Choroid plexus epithelial cell (primary cell): ENCODE measurements at regions not wholly inside any gene's neighbourhood (a gene's known extent, or its start where the extent isn't known, plus 50 kb on each side); places are given as distances from the start of the nearest gene placed in this dataset.

ENCODE experiments used
- DNase-seq: peaks from one replicate; pipeline ENCODE4 v3.0.0-alpha.2; 2010; ENCODE audit warnings: low read depth
- H3K4me3 ChIP-seq: 2 replicates; pipeline ENCODE4 v1.5.1; 2011; ENCODE audit warnings: low read depth, mild to moderate bottlenecking, control low read depth, low read length, moderate library complexity
- CTCF ChIP-seq: conservative IDR thresholded peaks from 2 replicates; pipeline ENCODE4 v1.5.1; 2011; ENCODE audit warnings: low read depth, mild to moderate bottlenecking, control low read depth, inconsistent platforms, low read length, moderate library complexity

GRCh38 chr2:120817956-120818325 lies 82.3 kb downstream of the GLI2 start:
- H3K4me3 ChIP-seq = no peak overlapping the region
- TF ChIP-seq CTCF = no peak
- no peak for DNase-seq

- DNase-seq = peak; percentile 79
- no peak overlapping the region for H3K4me3 ChIP-seq
- TF ChIP-seq CTCF = no peak
These were observed 82.8 kb downstream of the GLI2 start for GRCh38 chr2:120818441-120818920.

GRCh38 chr2:120819720-120820210 lies 84.1 kb downstream of the GLI2 start:
- no peak for TF ChIP-seq CTCF
- H3K4me3 ChIP-seq = no peak overlapping the region
- no peak for DNase-seq

- TF ChIP-seq CTCF = no peak
- peak; percentile 61 for DNase-seq
These were observed 84.7 kb downstream of the GLI2 start for GRCh38 chr2:120820263-120820952.

DNA sequence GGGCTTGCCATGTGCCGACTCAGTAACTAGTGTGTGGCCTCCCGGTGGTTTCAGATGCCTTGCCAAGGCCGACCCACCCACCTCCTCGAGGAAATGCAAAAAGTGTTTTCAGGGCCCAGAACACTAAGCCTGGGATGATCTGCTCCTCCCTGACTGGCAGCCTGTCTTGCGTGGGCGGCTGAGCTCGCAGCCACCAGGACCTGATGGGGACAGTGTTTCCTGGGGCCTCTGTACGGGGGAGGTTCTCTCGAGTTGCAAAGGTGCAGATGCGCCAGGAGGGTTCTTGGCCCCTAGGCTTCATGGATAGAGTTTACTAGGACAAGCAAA lies 85.2 kb downstream of the GLI2 start:
- DNase-seq = peak; percentile 58
- H3K4me3 ChIP-seq = no peak overlapping the region
- no peak for TF ChIP-seq CTCF

More at GRCh38 chr2:120820263-120820952, 84.7 kb downstream of the GLI2 start:
- H3K4me3 ChIP-seq = peak overlapping the region; percentile 35

DNA sequence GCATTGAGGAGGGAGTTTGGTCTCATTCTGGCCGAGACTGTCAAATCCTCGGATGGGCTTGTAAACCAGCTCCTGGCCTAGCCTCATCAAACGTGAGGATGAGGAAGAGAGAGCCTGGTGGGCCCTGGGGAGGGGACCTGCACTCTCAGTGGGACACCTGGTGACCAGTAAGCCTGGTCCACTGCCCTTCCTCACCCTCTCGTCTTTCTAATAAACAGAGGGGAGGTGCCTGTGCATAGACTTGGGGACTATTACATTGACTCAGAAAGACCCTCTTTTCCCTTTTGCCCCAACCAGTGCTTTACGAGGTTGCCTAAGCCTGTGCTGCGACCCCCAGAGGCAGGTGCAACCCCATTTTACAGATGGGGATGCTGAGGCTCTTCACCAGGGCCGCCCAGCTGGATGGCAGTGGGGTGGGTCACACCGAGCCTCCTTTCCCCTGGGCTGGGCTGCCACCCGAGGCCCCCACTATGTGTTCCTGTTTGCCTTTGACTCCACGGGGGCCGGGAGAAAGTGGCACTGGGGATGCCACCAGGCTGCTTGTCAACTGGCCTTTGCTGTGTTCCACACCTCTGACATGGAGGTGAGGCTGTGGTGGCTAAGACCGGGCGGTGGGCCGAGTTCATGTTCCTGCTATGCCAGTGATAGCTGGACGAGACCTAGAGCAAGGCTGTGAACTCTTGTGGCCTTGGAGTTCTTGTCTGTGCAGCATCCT lies 85.9 kb downstream of the GLI2 start:
- no peak for DNase-seq
- no peak overlapping the region for H3K4me3 ChIP-seq
- no peak for TF ChIP-seq CTCF
